ENCODE measurements at regions not wholly inside any gene's neighbourhood (a gene's known extent, or its start where the extent isn't known, plus 50 kb on each side); places are given as distances from the start of the nearest gene placed in this dataset.

DNA sequence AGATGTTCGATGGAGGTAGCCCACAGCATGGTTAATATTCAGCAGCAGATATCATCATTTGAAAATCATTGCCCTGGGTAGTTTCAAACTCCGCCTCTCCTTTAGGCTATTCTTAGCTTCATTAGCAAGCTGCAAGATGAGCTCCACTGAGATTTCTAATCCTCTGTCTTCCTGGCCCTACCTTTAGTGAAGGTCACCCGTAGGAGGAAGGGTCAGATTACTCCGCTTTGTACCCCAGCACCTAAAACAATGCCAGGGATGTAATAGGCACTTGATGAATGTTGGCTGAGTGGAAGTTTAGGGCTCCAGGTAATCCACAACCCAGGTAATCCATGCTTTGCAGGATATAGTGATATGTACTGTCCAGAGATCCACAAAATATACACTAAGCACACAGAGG lies 260.1 kb upstream of the MTNR1B start:
- Histone ChIP-seq H3K4me3 (IDR thresholded peaks at IDR 0.05; ENCODE audit: insufficient read depth, low read depth, low read length) (no peak overlapping the region), H3K27me3 (ENCODE audit: insufficient read depth, low read depth) (no peaks in the 10 kb centered on the region), H3K4me2 (no peak overlapping the region), H2AFZ (ENCODE audit: low read depth) (no peak overlapping the region), H3K9ac (no peak overlapping the region), H4K20me1 (ENCODE audit: insufficient read depth) (no peaks in the 10 kb centered on the region), H3K27ac (no peak overlapping the region), H3K79me2 (ENCODE audit: insufficient read depth, low read depth) (no peaks in the 10 kb centered on the region), H3K4me1 (ENCODE audit: low read depth, poor library complexity, severe bottlenecking) (no peaks in the 10 kb centered on the region), H3K36me3 (ENCODE audit: insufficient read depth) (no peaks in the 10 kb centered on the region)
- TF ChIP-seq, protein P1, sequence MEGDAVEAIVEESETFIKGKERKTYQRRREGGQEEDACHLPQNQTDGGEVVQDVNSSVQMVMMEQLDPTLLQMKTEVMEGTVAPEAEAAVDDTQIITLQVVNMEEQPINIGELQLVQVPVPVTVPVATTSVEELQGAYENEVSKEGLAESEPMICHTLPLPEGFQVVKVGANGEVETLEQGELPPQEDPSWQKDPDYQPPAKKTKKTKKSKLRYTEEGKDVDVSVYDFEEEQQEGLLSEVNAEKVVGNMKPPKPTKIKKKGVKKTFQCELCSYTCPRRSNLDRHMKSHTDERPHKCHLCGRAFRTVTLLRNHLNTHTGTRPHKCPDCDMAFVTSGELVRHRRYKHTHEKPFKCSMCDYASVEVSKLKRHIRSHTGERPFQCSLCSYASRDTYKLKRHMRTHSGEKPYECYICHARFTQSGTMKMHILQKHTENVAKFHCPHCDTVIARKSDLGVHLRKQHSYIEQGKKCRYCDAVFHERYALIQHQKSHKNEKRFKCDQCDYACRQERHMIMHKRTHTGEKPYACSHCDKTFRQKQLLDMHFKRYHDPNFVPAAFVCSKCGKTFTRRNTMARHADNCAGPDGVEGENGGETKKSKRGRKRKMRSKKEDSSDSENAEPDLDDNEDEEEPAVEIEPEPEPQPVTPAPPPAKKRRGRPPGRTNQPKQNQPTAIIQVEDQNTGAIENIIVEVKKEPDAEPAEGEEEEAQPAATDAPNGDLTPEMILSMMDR (conservative IDR thresholded peaks at IDR 0.05; ENCODE audit: low read depth, low read length) = no peak

GRCh38 chr11:92711926-92712325 lies 257.5 kb upstream of the MTNR1B start:
- TF ChIP-seq, protein P1 (conservative IDR thresholded peaks at IDR 0.05; ENCODE audit: low read depth, low read length) = no peak
- Histone ChIP-seq H3K4me3 (IDR thresholded peaks at IDR 0.05; ENCODE audit: insufficient read depth, low read depth, low read length) (no peak overlapping the region), H2AFZ (ENCODE audit: low read depth) (no peak overlapping the region), H3K4me2 (no peak overlapping the region), H3K27me3 (ENCODE audit: insufficient read depth, low read depth) (no peaks in the 10 kb centered on the region), H3K4me1 (ENCODE audit: low read depth, poor library complexity, severe bottlenecking) (no peaks in the 10 kb centered on the region), H4K20me1 (ENCODE audit: insufficient read depth) (no peaks in the 10 kb centered on the region), H3K36me3 (ENCODE audit: insufficient read depth) (no peaks in the 10 kb centered on the region), H3K27ac (no peak overlapping the region), H3K79me2 (ENCODE audit: insufficient read depth, low read depth) (no peaks in the 10 kb centered on the region), H3K9ac (no peak overlapping the region)

- H3K36me3 ChIP-seq (ENCODE audit: insufficient read depth) = no peaks in the 10 kb centered on the region
- TF ChIP-seq, protein P1 (conservative IDR thresholded peaks at IDR 0.05; ENCODE audit: low read depth, low read length) = no peak
- H4K20me1 ChIP-seq (ENCODE audit: insufficient read depth) = no peaks in the 10 kb centered on the region
- H3K79me2 ChIP-seq (ENCODE audit: insufficient read depth, low read depth) = no peaks in the 10 kb centered on the region
- H3K4me1 ChIP-seq (ENCODE audit: low read depth, poor library complexity, severe bottlenecking) = no peaks in the 10 kb centered on the region
- H3K4me3 ChIP-seq (IDR thresholded peaks at IDR 0.05; ENCODE audit: insufficient read depth, low read depth, low read length) = no peak overlapping the region
- H3K4me2 ChIP-seq = no peak overlapping the region
- no peak overlapping the region for H2AFZ ChIP-seq (ENCODE audit: low read depth)
- H3K27me3 ChIP-seq (ENCODE audit: insufficient read depth, low read depth) = no peaks in the 10 kb centered on the region
- H3K9ac ChIP-seq = no peak overlapping the region
- H3K27ac ChIP-seq = no peak overlapping the region
Observed at GRCh38 chr11:92714111-92714510, 255.3 kb upstream of the MTNR1B start.

GRCh38 chr11:92717240-92717639 lies 252.2 kb upstream of the MTNR1B start:
- H3K27me3 ChIP-seq (ENCODE audit: insufficient read depth, low read depth) = no peaks in the 10 kb centered on the region
- no peaks in the 10 kb centered on the region for H3K4me1 ChIP-seq (ENCODE audit: low read depth, poor library complexity, severe bottlenecking)
- no peaks in the 10 kb centered on the region for H4K20me1 ChIP-seq (ENCODE audit: insufficient read depth)
- no peak overlapping the region for H3K4me2 ChIP-seq
- TF ChIP-seq, protein P1 (conservative IDR thresholded peaks at IDR 0.05; ENCODE audit: low read depth, low read length) = no peak
- H2AFZ ChIP-seq (ENCODE audit: low read depth) = no peak overlapping the region
- no peak overlapping the region for H3K4me3 ChIP-seq (IDR thresholded peaks at IDR 0.05; ENCODE audit: insufficient read depth, low read depth, low read length)
- H3K36me3 ChIP-seq (ENCODE audit: insufficient read depth) = no peaks in the 10 kb centered on the region
- no peaks in the 10 kb centered on the region for H3K79me2 ChIP-seq (ENCODE audit: insufficient read depth, low read depth)
- H3K27ac ChIP-seq = no peak overlapping the region
- no peak overlapping the region for H3K9ac ChIP-seq
